Breast epithelium (tissue), 4 donors: ENCODE measurements at regions not wholly inside any gene's neighbourhood (a gene's known extent, or its start where the extent isn't known, plus 50 kb on each side); places are given as distances from the start of the nearest gene placed in this dataset.

Experiments used
- DNase-seq, 2 donors: peaks; one replicate each; pipeline ENCODE4 v3.0.0-alpha.2; 2019; ENCODE audit warnings: low spot score in 2 of 2
- H3K27ac ChIP-seq, 2 donors: fragments of 200-600 bp; sonication (generic) in 1 of 2; one replicate each; pipeline ENCODE4 v1.5.1; 2016 to 2019; ENCODE audit warnings: mild to moderate bottlenecking in 1 of 2
- H3K27me3 ChIP-seq, 2 donors: fragments of 200-600 bp; sonication (generic) in 1 of 2; one replicate each; pipeline versions ENCODE4 v1.5.1 to v1.6.0; 2017 to 2019; ENCODE audit warnings: control low read depth in 1 of 2, mild to moderate bottlenecking in 1 of 2
- H3K36me3 ChIP-seq: fragments of 200-600 bp; one replicate; pipeline ENCODE4 v1.5.1; 2019
- H3K4me1 ChIP-seq, 2 donors: fragments of 200-600 bp; sonication (generic); one replicate each; pipeline ENCODE4 v1.5.1; 2016 to 2019; ENCODE audit warnings: control low read depth in 1 of 2
- H3K4me3 ChIP-seq, 3 donors: fragments of 200-600 bp; sonication (generic); 1 replicate in 2 of 3; 2 replicates in 1 of 3; pipeline ENCODE4 v1.5.1; 2016 to 2019; ENCODE audit warnings: mild to moderate bottlenecking in 3 of 3, moderate library complexity in 2 of 3
- H3K9me3 ChIP-seq, 2 donors: fragments of 200-600 bp; sonication (generic) in 1 of 2; one replicate each; pipeline ENCODE4 v1.5.1; 2016 to 2019; ENCODE audit warnings: control low read depth in 1 of 2
- CTCF ChIP-seq, 3 donors: fragments of 450-650 bp; IDR thresholded peaks; one replicate each; pipeline ENCODE4 v1.5.1; 2016 to 2017; ENCODE audit warnings: antibody characterized with exemption in 3 of 3, mild to moderate bottlenecking in 3 of 3, moderate library complexity in 3 of 3
- POLR2A ChIP-seq: fragments of 450-650 bp; IDR thresholded peaks from one replicate; pipeline ENCODE4 v1.6.1; 2016; ENCODE audit warnings: antibody characterized with exemption, mild to moderate bottlenecking, moderate library complexity
- POLR2AphosphoS5 ChIP-seq, 3 donors: sonication (generic); formaldehyde crosslinking; IDR thresholded peaks; one replicate each; pipeline ENCODE4 v1.6.1; 2017; ENCODE audit warnings: antibody characterized with exemption in 3 of 3
- intact Hi-C: fragments of 100-400 bp; cut with DNase I; formaldehyde crosslinking; loops from one replicate; pipeline ENCODE4 v1.15.1; 2023; ENCODE audit warnings: low total_unique reads

GRCh38 chr2:139367416-139367815, 587.2 kb upstream of the NXPH2 start:
- DNase-seq, result no peak
- no peaks in the 10 kb centered on the region for H3K9me3 ChIP-seq
- no peaks in the 10 kb centered on the region for H3K27me3 ChIP-seq
- H3K4me1 ChIP-seq, result no peaks in the 10 kb centered on the region
- no peak overlapping the region for H3K4me3 ChIP-seq
- no peak overlapping the region for H3K27ac ChIP-seq
- no peaks in the 10 kb centered on the region for H3K36me3 ChIP-seq
- intact Hi-C loops, result no loop called here
- TF ChIP-seq POLR2AphosphoS5 (IDR thresholded peaks at IDR 0.05), result no peak
- TF ChIP-seq CTCF (IDR thresholded peaks at IDR 0.05), result no peak
- no peak for TF ChIP-seq POLR2A

GRCh38 chr2:139366681-139367080, 586.5 kb upstream of the NXPH2 start:
- TF ChIP-seq POLR2AphosphoS5 (IDR thresholded peaks at IDR 0.05), result no peak
- no peak for TF ChIP-seq POLR2A
- TF ChIP-seq CTCF (IDR thresholded peaks at IDR 0.05), result no peak
- H3K27me3 ChIP-seq, result no peaks in the 10 kb centered on the region

GRCh38 chr2:139365189-139365588, 585.0 kb upstream of the NXPH2 start:
- H3K27me3 ChIP-seq, result no peaks in the 10 kb centered on the region
- no peak for TF ChIP-seq POLR2A
- no peak for TF ChIP-seq POLR2AphosphoS5 (IDR thresholded peaks at IDR 0.05)
- no peak for TF ChIP-seq CTCF (IDR thresholded peaks at IDR 0.05)
- intact Hi-C loops, result no loop called here

More at GRCh38 chr2:139366681-139367080, 586.5 kb upstream of the NXPH2 start:
- Histone ChIP-seq H3K27ac (no peak overlapping the region), H3K4me1 (no peaks in the 10 kb centered on the region), H3K9me3 (no peaks in the 10 kb centered on the region), H3K4me3 (no peak overlapping the region), H3K36me3 (no peaks in the 10 kb centered on the region)
- intact Hi-C loops, result no loop called here
- DNase-seq, result no peak

GRCh38 chr2:139360654-139361053, 580.5 kb upstream of the NXPH2 start:
- H3K4me3 ChIP-seq, result no peak overlapping the region
- no peak for DNase-seq
- no peak overlapping the region for H3K27ac ChIP-seq
- intact Hi-C loops, result no loop called here
- no peaks in the 10 kb centered on the region for H3K27me3 ChIP-seq
- TF ChIP-seq POLR2AphosphoS5 (IDR thresholded peaks at IDR 0.05), result no peak
- no peak for TF ChIP-seq CTCF (IDR thresholded peaks at IDR 0.05)
- no peak for TF ChIP-seq POLR2A
- no peaks in the 10 kb centered on the region for H3K4me1 ChIP-seq
- H3K36me3 ChIP-seq, result no peaks in the 10 kb centered on the region
- no peaks in the 10 kb centered on the region for H3K9me3 ChIP-seq

More at GRCh38 chr2:139365189-139365588, 585.0 kb upstream of the NXPH2 start:
- H3K27ac ChIP-seq, result no peak overlapping the region
- H3K9me3 ChIP-seq, result no peaks in the 10 kb centered on the region
- no peaks in the 10 kb centered on the region for H3K36me3 ChIP-seq
- H3K4me3 ChIP-seq, result no peak overlapping the region
- no peak for DNase-seq
- no peaks in the 10 kb centered on the region for H3K4me1 ChIP-seq

- no peak overlapping the region for H3K27ac ChIP-seq
- H3K27me3 ChIP-seq, result no peaks in the 10 kb centered on the region
- no peak for TF ChIP-seq CTCF (IDR thresholded peaks at IDR 0.05)
- H3K36me3 ChIP-seq, result no peaks in the 10 kb centered on the region
- H3K4me1 ChIP-seq, result no peaks in the 10 kb centered on the region
- H3K4me3 ChIP-seq, result no peak overlapping the region
- intact Hi-C loops, result loop anchor here (1.0 kb wide), 1 partner anchor 20 kb away; no protein-coding TSS in a partner anchor
- DNase-seq, result no peak
- H3K9me3 ChIP-seq, result no peaks in the 10 kb centered on the region
These were observed 579.6 kb upstream of the NXPH2 start for GRCh38 chr2:139359818-139360217.
